Lung (tissue), 11 donors: ENCODE measurements at regions not wholly inside any gene's neighbourhood (a gene's known extent, or its start where the extent isn't known, plus 50 kb on each side); places are given as distances from the start of the nearest gene placed in this dataset.
"Not testable (repeated sequence)": the region's sequence is repeated elsewhere in the genome, so short reads cannot be mapped to it uniquely, and the experiment has no call there.

Experiments
- ATAC-seq: fragments of 200-7000 bp; cut with Tn5 transposase; one replicate; pipeline ENCODE4 v1.9.1; 2020; ENCODE audit warnings: moderate number of reproducible peaks; ENCODE audit not compliant: insufficient read depth, low FRiP score
- DNase-seq, 3 donors: peaks; one replicate each; pipeline ENCODE4 v3.0.0-alpha.2; 2013 to 2017
- H3K27ac ChIP-seq, 2 donors: one replicate each; pipeline ENCODE4 v1.5.1; 2013; ENCODE audit warnings: mild to moderate bottlenecking in 2 of 2, moderate library complexity in 2 of 2, control low read depth in 1 of 2, inconsistent platforms in 1 of 2, low read depth in 1 of 2, low read length in 1 of 2
- H3K27me3 ChIP-seq, 3 donors: one replicate each; pipeline ENCODE4 v1.5.1; 2013; ENCODE audit warnings: low read length in 2 of 3; ENCODE audit not compliant: control insufficient read depth in 3 of 3, insufficient read depth in 3 of 3
- H3K36me3 ChIP-seq, 4 donors: one replicate each; pipeline ENCODE4 v1.5.1; 2013; ENCODE audit warnings: low read length in 4 of 4, mild to moderate bottlenecking in 1 of 4, moderate library complexity in 1 of 4; ENCODE audit not compliant: control insufficient read depth in 4 of 4, insufficient read depth in 4 of 4
- H3K4me1 ChIP-seq, 5 donors: one replicate each; pipeline ENCODE4 v1.5.1; 2013; ENCODE audit warnings: low read length in 5 of 5, mild to moderate bottlenecking in 2 of 5, moderate library complexity in 1 of 5; ENCODE audit not compliant: control insufficient read depth in 5 of 5, insufficient read depth in 5 of 5
- H3K4me3 ChIP-seq: one replicate; pipeline ENCODE4 v1.5.1; 2013; ENCODE audit warnings: mild to moderate bottlenecking, control low read depth, moderate library complexity
- H3K9ac ChIP-seq, 2 donors: one replicate each; pipeline ENCODE4 v1.5.1; 2013; ENCODE audit warnings: low read length in 2 of 2, control low read depth in 1 of 2; ENCODE audit not compliant: insufficient read depth in 1 of 2
- H3K9me3 ChIP-seq, 4 donors: one replicate each; pipeline ENCODE4 v1.5.1; 2013; ENCODE audit warnings: low read length in 3 of 4, mild to moderate bottlenecking in 1 of 4, moderate library complexity in 1 of 4; ENCODE audit not compliant: control insufficient read depth in 4 of 4, insufficient read depth in 3 of 4
- CTCF ChIP-seq: IDR thresholded peaks from 2 replicates; pipeline ENCODE4 v1.5.1; 2012; ENCODE audit warnings: mild to moderate bottlenecking; ENCODE audit errors: control extremely low read depth, extremely low read depth
- WGBS, 2 donors: extraction: QIAGEN DNeasy Blood & Tissue Kit; methylation state at CpG; one replicate each; pipeline ENCODE4 v1.1.7; 2013; 5-methylcytosine and 5-hydroxymethylcytosine counted together
- donor health status: control.
- donor health status: control.
- donor health status: Bipolar disorder and iron deficiency.
- donor health status: healthy.
- donor health status: DM: yes; HTN: yes; CAD: no.

GRCh38 chr17:31609331-31609730, 217.9 kb downstream of the RAB11FIP4 start:
- Histone ChIP-seq H3K4me1 (no peaks in the 10 kb centered on the region), H3K36me3 (no peaks in the 10 kb centered on the region), H3K27me3 (no peaks in the 10 kb centered on the region), H3K9ac (no peak overlapping the region), H3K27ac (no peak overlapping the region), H3K9me3 (no peaks in the 10 kb centered on the region), H3K4me3 (no peak overlapping the region)
- 83 to 90% methylated on average over 3 of the region's 3 CpGs for WGBS, 2 donors
- no peak for ATAC-seq
- DNase-seq: no peak
- TF ChIP-seq CTCF: no peak

- H3K9ac ChIP-seq: no peak overlapping the region
- no peaks in the 10 kb centered on the region for H3K27me3 ChIP-seq
- no peak overlapping the region for H3K4me3 ChIP-seq
- no peaks in the 10 kb centered on the region for H3K36me3 ChIP-seq
- ATAC-seq: no peak
- 84 to 89% methylated on average over 3 of the region's 3 CpGs for WGBS, 2 donors
- no peak for DNase-seq
- no peaks in the 10 kb centered on the region for H3K9me3 ChIP-seq
- no peak for TF ChIP-seq CTCF
- H3K27ac ChIP-seq: no peak overlapping the region
- no peaks in the 10 kb centered on the region for H3K4me1 ChIP-seq
These were observed 217.3 kb downstream of the RAB11FIP4 start for GRCh38 chr17:31608659-31609254.

- Histone ChIP-seq H3K4me3 (no peak overlapping the region), H3K9ac (no peak overlapping the region), H3K4me1 (no peaks in the 10 kb centered on the region), H3K36me3 (no peaks in the 10 kb centered on the region), H3K27ac (no peak overlapping the region), H3K27me3 (no peaks in the 10 kb centered on the region), H3K9me3 (no peaks in the 10 kb centered on the region)
- ATAC-seq (no peak), DNase-seq (no peak)
- 93 to 100% methylated on average over 1 of the region's 1 CpG for WGBS, 2 donors
- no peak for TF ChIP-seq CTCF
These were observed 214.3 kb downstream of the RAB11FIP4 start for GRCh38 chr17:31605761-31606160.

- Histone ChIP-seq H3K9ac (no peak overlapping the region), H3K9me3 (no peaks in the 10 kb centered on the region), H3K27ac (no peak overlapping the region), H3K4me3 (no peak overlapping the region), H3K36me3 (no peaks in the 10 kb centered on the region), H3K4me1 (no peaks in the 10 kb centered on the region), H3K27me3 (no peaks in the 10 kb centered on the region)
- TF ChIP-seq CTCF: no peak
- ATAC-seq (no peak), DNase-seq (no peak)
- 75 to 83% methylated on average over 5 of the region's 5 CpGs for WGBS, 2 donors
These were observed 213.5 kb downstream of the RAB11FIP4 start for GRCh38 chr17:31604936-31605335.

- H3K9ac ChIP-seq: not testable (repeated sequence)
- WGBS, 2 donors: 88 to 92% methylated on average over 9 of the region's 9 CpGs
These were observed 208.7 kb downstream of the RAB11FIP4 start for GRCh38 chr17:31600144-31600543.

More at GRCh38 chr17:31600144-31600543, 208.7 kb downstream of the RAB11FIP4 start:
- not testable (repeated sequence) for ATAC-seq, DNase-seq, H3K36me3 ChIP-seq, H3K9me3 ChIP-seq, H3K27me3 ChIP-seq, H3K4me3 ChIP-seq, H3K27ac ChIP-seq
- peaks cover 0 to 10% (median 0%) of the 10 kb centered on the region in 5 donors for H3K4me1 ChIP-seq
